NCI-H510A (cell line): ENCODE measurements at regions not wholly inside any gene's neighbourhood (a gene's known extent, or its start where the extent isn't known, plus 50 kb on each side); places are given as distances from the start of the nearest gene placed in this dataset.

Experiments
- DNase-seq: peaks from one replicate; lab custom pipeline; 2025; lab: John Stamatoyannopoulos, UW

- DNase-seq, result no peak
These were observed 105.1 kb downstream of the TRMT11 start for GRCh38 chr6:126091466-126091865.

GRCh38 chr6:126093108-126093507 lies 106.8 kb downstream of the TRMT11 start:
- no peak for DNase-seq

- no peak for DNase-seq
These were observed 108.1 kb downstream of the TRMT11 start for GRCh38 chr6:126094411-126094810.

GRCh38 chr6:126100386-126100785 lies 114.0 kb downstream of the TRMT11 start:
- no peak for DNase-seq

- no peak for DNase-seq
These were observed 116.0 kb downstream of the TRMT11 start for GRCh38 chr6:126102358-126102757.

- DNase-seq, result no peak
These were observed 117.7 kb downstream of the TRMT11 start for GRCh38 chr6:126103993-126104392.

GRCh38 chr6:126107475-126108166 lies 121.3 kb downstream of the TRMT11 start:
- no peak for DNase-seq

GRCh38 chr6:126110512-126111270 lies 124.4 kb downstream of the TRMT11 start:
- DNase-seq, result no peak

GRCh38 chr6:126111327-126111726 lies 125.0 kb downstream of the TRMT11 start:
- DNase-seq, result no peak

- DNase-seq, result no peak
These were observed 125.9 kb downstream of the TRMT11 start for GRCh38 chr6:126112171-126112632.

GRCh38 chr6:126113261-126113660 lies 126.9 kb downstream of the TRMT11 start:
- DNase-seq, result no peak

GRCh38 chr6:126117251-126117650 lies 130.9 kb downstream of the TRMT11 start:
- no peak for DNase-seq

- no peak for DNase-seq
These were observed 131.9 kb downstream of the TRMT11 start for GRCh38 chr6:126118058-126118755.

GRCh38 chr6:126118936-126119335 lies 132.6 kb downstream of the TRMT11 start:
- DNase-seq, result no peak

GRCh38 chr6:126123226-126123625 lies 136.9 kb downstream of the TRMT11 start:
- no peak for DNase-seq

- DNase-seq, result no peak
These were observed 141.3 kb downstream of the TRMT11 start for GRCh38 chr6:126127659-126128058.

GRCh38 chr6:126131246-126131645 lies 144.9 kb downstream of the TRMT11 start:
- no peak for DNase-seq

- no peak for DNase-seq
These were observed 147.6 kb downstream of the TRMT11 start for GRCh38 chr6:126133984-126134383.

- DNase-seq, result no peak
These were observed 148.2 kb downstream of the TRMT11 start for GRCh38 chr6:126134491-126134890.

- DNase-seq, result no peak
These were observed 153.7 kb downstream of the TRMT11 start for GRCh38 chr6:126140015-126140414.

GRCh38 chr6:126143761-126144251 lies 157.5 kb downstream of the TRMT11 start:
- no peak for DNase-seq

- DNase-seq, result no peak
These were observed 159.0 kb downstream of the TRMT11 start for GRCh38 chr6:126145351-126145750.
